DND-41 (cell line): ENCODE measurements at regions not wholly inside any gene's neighbourhood (a gene's known extent, or its start where the extent isn't known, plus 50 kb on each side); places are given as distances from the start of the nearest gene placed in this dataset.

Source experiments
- ATAC-seq: fragments of 200-7000 bp; cut with Tn5 transposase; 3 replicates; pipeline ENCODE4 v1.9.1; 2021; ENCODE audit warnings: low read depth; ENCODE audit not compliant: insufficient read depth
- DNase-seq: peaks from one replicate; pipeline ENCODE4 v3.0.0-alpha.2; 2020
- H2AFZ ChIP-seq: 2 replicates; pipeline ENCODE4 v1.6.0; 2012; ENCODE audit warnings: low read depth, low read length
- H3K27ac ChIP-seq: 2 replicates; pipeline ENCODE4 v1.5.1; 2012; ENCODE audit warnings: low read length, inconsistent platforms
- H3K27me3 ChIP-seq: fragments of 200-600 bp; sonication (generic); 2 replicates; pipeline ENCODE4 v1.6.0; 2012; ENCODE audit warnings: low read length, mild to moderate bottlenecking, inconsistent platforms; ENCODE audit not compliant: insufficient read depth, poor library complexity
- H3K36me3 ChIP-seq: 2 replicates; pipeline ENCODE4 v1.5.1; 2012; ENCODE audit warnings: low read length, inconsistent platforms; ENCODE audit not compliant: insufficient read depth
- H3K4me1 ChIP-seq: 2 replicates; pipeline ENCODE4 v1.5.1; 2012; ENCODE audit warnings: mild to moderate bottlenecking, low read length; ENCODE audit not compliant: insufficient read depth
- H3K4me2 ChIP-seq: 2 replicates; pipeline ENCODE4 v1.6.0; 2012; ENCODE audit warnings: mild to moderate bottlenecking, moderate library complexity, low read length, inconsistent platforms; ENCODE audit not compliant: insufficient read depth
- H3K4me3 ChIP-seq, 2 experiments: fragments of 200-600 bp in 1 of 2; shearing (Covaris generic) in 1 of 2; 2 replicates each; pipeline ENCODE4 v1.5.1; 2012 to 2016; ENCODE audit warnings: inconsistent platforms in 2 of 2, low read length in 2 of 2, mild to moderate bottlenecking in 2 of 2, low read depth in 1 of 2, moderate library complexity in 1 of 2
- H3K79me2 ChIP-seq: 2 replicates; pipeline ENCODE4 v1.6.0; 2012; ENCODE audit warnings: low read length, inconsistent platforms; ENCODE audit not compliant: insufficient read depth
- H3K9ac ChIP-seq: 2 replicates; pipeline ENCODE4 v1.6.0; 2012; ENCODE audit warnings: low read depth, mild to moderate bottlenecking, inconsistent platforms, low read length, moderate library complexity
- H3K9me3 ChIP-seq: 2 replicates; pipeline ENCODE4 v1.5.1; 2012; ENCODE audit warnings: low read length, moderate library complexity, mild to moderate bottlenecking, inconsistent platforms; ENCODE audit not compliant: insufficient read depth, severe bottlenecking
- H4K20me1 ChIP-seq: 2 replicates; pipeline ENCODE4 v1.6.0; 2012; ENCODE audit warnings: low read length; ENCODE audit not compliant: insufficient read depth
- CTCF ChIP-seq: IDR thresholded peaks from 2 replicates; pipeline ENCODE4 v1.5.1; 2012; ENCODE audit warnings: borderline replicate concordance, low read length, moderate library complexity, mild to moderate bottlenecking; ENCODE audit not compliant: poor library complexity, severe bottlenecking; ENCODE audit errors: extremely low read depth
- EZH2 ChIP-seq: IDR thresholded peaks from 3 replicates; pipeline ENCODE4 v1.6.1; 2012; ENCODE audit warnings: borderline replicate concordance, low read depth, mild to moderate bottlenecking, moderate library complexity, low read length, inconsistent platforms; ENCODE audit not compliant: severe bottlenecking

- no peak for TF ChIP-seq EZH2
- DNase-seq, result no peak
- no peak overlapping the region for H2AFZ ChIP-seq
- no peaks in the 10 kb centered on the region for H3K9me3 ChIP-seq
- no peaks in the 10 kb centered on the region for H3K79me2 ChIP-seq
- no peak overlapping the region for H3K4me3 ChIP-seq
- no peak for ATAC-seq
- H3K27ac ChIP-seq, result no peak overlapping the region
- H3K36me3 ChIP-seq, result no peaks in the 10 kb centered on the region
- H3K4me1 ChIP-seq, result no peaks in the 10 kb centered on the region
- H3K27me3 ChIP-seq, result peaks cover 3% of the 10 kb centered on the region
- H4K20me1 ChIP-seq, result no peaks in the 10 kb centered on the region
- no peak overlapping the region for H3K4me2 ChIP-seq
- no peak overlapping the region for H3K9ac ChIP-seq
Measured at GRCh38 chr12:112734859-112735695, 56.5 kb upstream of the RPH3A start.

GRCh38 chr12:112738531-112738930 lies 53.0 kb upstream of the RPH3A start:
- Histone ChIP-seq H3K4me1 (no peaks in the 10 kb centered on the region), H3K4me3 (no peak overlapping the region), H3K36me3 (no peaks in the 10 kb centered on the region), H4K20me1 (no peaks in the 10 kb centered on the region), H3K79me2 (no peaks in the 10 kb centered on the region), H3K27ac (no peak overlapping the region), H3K4me2 (no peak overlapping the region), H3K9me3 (no peaks in the 10 kb centered on the region), H3K27me3 (peaks cover 6% of the 10 kb centered on the region), H2AFZ (no peak overlapping the region), H3K9ac (no peak overlapping the region)
- ATAC-seq (no peak), DNase-seq (no peak)
- TF ChIP-seq CTCF (no peak), EZH2 (no peak)

DNA sequence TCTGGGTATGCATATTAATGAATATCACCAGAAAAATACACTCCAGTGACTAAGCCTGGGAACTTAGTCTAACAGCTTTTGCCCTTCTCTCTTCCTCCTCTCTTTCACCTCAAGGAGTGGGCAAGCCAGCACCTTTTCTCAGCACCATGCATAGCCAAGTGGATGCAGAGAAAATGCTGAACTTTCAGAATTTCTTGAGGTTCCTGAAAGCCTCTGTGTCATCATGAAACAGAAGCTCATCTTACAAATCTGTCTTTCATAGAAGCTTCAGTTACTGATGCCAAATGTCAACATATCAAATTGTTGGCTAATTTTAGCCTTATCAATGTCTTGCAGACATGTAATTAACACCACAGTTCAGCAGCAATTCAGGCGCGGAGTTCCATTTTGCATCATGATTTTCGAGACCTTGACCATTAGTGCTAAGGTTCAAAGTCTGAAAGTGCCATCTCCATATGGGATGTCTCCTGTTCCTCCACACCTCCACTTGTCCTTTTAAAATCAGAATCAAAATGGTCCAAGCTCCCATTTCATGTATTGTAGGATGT lies 51.1 kb upstream of the RPH3A start:
- Histone ChIP-seq H3K4me2 (no peak overlapping the region), H3K27ac (no peak overlapping the region)

More for the DNA sequence above, 51.1 kb upstream of the RPH3A start:
- Histone ChIP-seq H3K27me3 (peaks cover 9% of the 10 kb centered on the region), H2AFZ (no peak overlapping the region), H4K20me1 (no peaks in the 10 kb centered on the region), H3K79me2 (no peaks in the 10 kb centered on the region), H3K9me3 (no peaks in the 10 kb centered on the region), H3K4me1 (no peaks in the 10 kb centered on the region), H3K9ac (no peak overlapping the region), H3K36me3 (no peaks in the 10 kb centered on the region), H3K4me3 (no peak overlapping the region)
- no peak for DNase-seq
- TF ChIP-seq CTCF (no peak), EZH2 (no peak)
- ATAC-seq, result no peak
